ENCODE measurements at regions not wholly inside any gene's neighbourhood (a gene's known extent, or its start where the extent isn't known, plus 50 kb on each side); places are given as distances from the start of the nearest gene placed in this dataset.

DNA sequence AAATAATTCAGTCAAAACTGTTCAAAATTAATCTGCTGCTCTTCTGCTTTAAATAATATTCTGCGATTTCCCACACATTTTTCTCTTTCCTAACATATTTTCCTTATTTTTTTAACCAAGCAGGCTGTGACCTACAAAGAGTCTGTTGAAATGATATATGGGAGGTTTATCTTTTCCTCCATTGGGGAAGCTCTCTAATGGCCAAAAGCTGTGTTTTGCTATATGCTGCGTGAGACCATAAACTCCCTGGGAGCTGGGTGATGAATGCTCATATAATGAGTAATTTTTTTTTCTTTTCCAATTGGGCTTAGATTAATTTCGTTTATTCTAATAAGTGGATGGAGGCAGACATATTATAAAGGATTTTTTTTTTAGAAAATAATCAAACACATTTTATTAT, 72.2 kb upstream of the MAP2 start:
- TF ChIP-seq, protein P1, sequence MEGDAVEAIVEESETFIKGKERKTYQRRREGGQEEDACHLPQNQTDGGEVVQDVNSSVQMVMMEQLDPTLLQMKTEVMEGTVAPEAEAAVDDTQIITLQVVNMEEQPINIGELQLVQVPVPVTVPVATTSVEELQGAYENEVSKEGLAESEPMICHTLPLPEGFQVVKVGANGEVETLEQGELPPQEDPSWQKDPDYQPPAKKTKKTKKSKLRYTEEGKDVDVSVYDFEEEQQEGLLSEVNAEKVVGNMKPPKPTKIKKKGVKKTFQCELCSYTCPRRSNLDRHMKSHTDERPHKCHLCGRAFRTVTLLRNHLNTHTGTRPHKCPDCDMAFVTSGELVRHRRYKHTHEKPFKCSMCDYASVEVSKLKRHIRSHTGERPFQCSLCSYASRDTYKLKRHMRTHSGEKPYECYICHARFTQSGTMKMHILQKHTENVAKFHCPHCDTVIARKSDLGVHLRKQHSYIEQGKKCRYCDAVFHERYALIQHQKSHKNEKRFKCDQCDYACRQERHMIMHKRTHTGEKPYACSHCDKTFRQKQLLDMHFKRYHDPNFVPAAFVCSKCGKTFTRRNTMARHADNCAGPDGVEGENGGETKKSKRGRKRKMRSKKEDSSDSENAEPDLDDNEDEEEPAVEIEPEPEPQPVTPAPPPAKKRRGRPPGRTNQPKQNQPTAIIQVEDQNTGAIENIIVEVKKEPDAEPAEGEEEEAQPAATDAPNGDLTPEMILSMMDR (IDR thresholded peaks at IDR 0.05): no peak
- no peak overlapping the region for H3K27ac ChIP-seq

DNA sequence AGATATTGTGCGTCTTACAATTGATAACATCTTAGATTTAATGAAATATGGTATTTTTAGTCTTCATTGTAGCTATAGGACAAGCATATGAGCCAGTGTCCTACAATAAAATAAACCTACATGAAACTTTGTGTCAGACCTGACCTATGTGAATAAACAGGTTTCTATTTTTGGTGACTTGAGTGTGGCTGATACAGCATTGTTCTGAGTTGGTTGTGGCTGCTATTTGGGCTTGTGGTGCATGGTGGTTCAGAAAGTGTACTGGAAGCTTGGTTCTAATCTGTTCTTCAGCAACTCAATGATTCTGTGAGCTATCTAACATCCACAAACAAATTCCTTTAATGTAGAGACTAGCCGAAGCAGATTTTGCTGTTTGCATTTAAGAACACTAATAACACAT, 64.9 kb upstream of the MAP2 start:
- TF ChIP-seq, protein P1 (IDR thresholded peaks at IDR 0.05): no peak
- TF ChIP-seq ZFX (IDR thresholded peaks at IDR 0.05; ENCODE audit: borderline replicate concordance): no peak
- H3K27ac ChIP-seq: no peak overlapping the region

DNA sequence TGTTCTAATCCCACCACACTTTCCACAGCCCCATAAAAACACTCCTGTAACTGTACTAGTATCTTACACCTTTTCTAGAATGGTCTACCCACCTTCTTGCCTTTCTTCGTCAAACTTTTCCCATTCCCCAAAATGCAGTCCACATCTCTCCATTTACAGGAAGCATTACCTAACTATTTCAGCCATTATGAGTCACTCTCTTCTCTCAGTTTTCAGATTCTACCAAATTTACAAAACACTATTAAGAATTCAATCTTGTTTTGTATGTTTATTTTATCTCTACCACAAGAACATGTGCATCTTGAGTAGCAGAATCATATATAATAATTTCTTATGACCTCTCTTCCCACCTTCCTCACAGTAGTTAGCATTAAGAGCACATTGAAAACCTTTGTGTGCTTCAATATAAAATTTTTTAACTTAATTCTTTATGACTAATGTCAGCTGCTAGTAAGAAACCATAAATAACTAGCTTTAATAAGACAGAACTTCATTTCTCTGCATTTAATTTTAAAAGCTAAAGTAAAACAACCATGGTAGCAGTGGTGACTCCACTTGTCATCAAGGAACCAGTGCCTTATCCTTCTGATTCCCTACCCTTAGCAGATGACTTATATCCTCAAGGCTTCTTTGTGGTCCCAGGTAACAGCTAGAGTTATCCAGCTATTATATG, 56.6 kb upstream of the MAP2 start:
- H3K27ac ChIP-seq: no peak overlapping the region
- TF ChIP-seq, protein P1 (IDR thresholded peaks at IDR 0.05): no peak
- TF ChIP-seq ZFX (IDR thresholded peaks at IDR 0.05; ENCODE audit: borderline replicate concordance): no peak

DNA sequence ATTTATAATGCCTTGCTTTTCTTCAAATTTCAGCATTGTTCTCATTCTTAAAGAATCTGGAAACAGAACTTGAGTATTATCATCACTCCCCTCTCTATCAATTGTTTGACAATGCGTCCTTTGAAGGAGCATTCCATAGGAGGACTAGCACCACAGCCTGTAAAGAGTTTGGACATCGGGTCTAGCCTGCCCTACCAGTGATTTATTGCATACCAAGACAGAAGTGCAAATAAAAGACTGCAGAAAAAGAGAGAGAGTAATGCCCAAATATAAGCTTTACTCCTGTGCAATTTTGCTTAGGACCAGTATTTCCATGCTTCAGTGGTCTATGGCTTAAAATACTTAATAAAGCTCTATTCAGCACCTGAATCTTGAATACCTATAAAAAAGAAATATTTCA, 55.4 kb upstream of the MAP2 start:
- peak overlapping the region; percentile 52 for H3K27ac ChIP-seq
- no peak for TF ChIP-seq ZFX (IDR thresholded peaks at IDR 0.05; ENCODE audit: borderline replicate concordance)
- TF ChIP-seq, protein P1 (IDR thresholded peaks at IDR 0.05): no peak

DNA sequence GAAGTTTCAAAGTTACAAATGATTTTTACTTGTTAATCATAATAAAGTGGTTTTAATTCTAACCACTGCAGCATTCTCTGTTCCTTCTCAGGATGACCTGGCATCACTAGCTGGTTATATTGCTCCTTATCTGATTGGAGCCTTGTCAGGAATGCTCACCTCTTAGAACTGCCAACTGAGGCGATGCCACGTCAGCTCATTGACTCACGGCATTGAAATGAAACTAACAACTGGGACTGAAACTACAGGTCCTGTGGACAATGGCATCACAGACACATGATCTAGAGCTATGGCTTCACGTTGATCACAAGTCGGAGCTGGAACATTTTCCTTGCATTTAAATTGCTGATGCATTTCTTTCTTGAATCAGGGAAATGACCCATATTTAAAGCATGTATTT, 54.9 kb upstream of the MAP2 start:
- TF ChIP-seq, protein P1 (IDR thresholded peaks at IDR 0.05): no peak
- no peak for TF ChIP-seq ZFX (IDR thresholded peaks at IDR 0.05; ENCODE audit: borderline replicate concordance)
- H3K27ac ChIP-seq: peak overlapping the region; percentile 52

DNA sequence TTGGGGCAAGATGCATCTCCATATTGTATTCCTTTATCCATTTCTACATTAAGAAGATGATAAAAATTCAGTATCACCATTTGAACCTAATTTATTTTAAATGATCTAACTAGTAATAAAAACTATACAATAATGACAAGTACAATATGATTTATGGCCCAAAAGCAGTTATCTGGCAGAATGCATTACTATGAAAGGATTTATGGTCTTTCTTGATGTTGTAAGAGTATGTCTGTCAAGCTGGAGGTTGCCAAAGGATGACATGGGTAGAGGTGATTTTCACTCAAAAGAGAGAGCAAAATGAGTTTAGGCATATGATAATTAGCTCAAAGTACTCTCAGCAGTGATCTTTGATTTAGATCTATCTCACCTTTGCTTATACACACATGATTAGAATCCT, 54.2 kb upstream of the MAP2 start:
- peak overlapping the region; percentile 52 for H3K27ac ChIP-seq
- TF ChIP-seq, protein P1 (IDR thresholded peaks at IDR 0.05): no peak
- no peak for TF ChIP-seq ZFX (IDR thresholded peaks at IDR 0.05; ENCODE audit: borderline replicate concordance)

DNA sequence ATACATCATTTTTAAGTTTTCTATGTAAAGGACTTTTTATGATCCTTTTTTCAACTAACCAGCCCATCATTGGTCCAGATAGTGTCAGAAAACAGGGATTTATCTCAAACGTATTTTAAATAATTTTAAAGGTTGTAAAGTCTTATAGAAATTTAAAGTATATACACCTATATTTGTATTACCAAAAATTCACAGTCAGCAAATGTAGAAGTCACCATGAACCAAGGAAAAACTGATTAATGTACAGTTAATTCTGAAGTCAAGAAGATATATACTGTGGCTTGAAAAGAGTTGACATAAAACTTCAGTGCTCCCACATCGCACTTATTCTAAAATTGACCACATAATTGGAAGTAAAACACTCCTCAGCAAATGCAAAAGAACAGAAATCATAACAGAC, 52.4 kb upstream of the MAP2 start:
- no peak overlapping the region for H3K27ac ChIP-seq
- TF ChIP-seq ZFX (IDR thresholded peaks at IDR 0.05; ENCODE audit: borderline replicate concordance): no peak
- TF ChIP-seq, protein P1 (IDR thresholded peaks at IDR 0.05): no peak

Data from 22Rv1 (cell line).